Nephron (organoid): ENCODE measurements at regions not wholly inside any gene's neighbourhood (a gene's known extent, or its start where the extent isn't known, plus 50 kb on each side); places are given as distances from the start of the nearest gene placed in this dataset.

Experiments used
- H3K27ac Mint-ChIP-seq, 3 experiments: 2 replicates each; pipeline ENCODE4 v1.8.0; 2020; ENCODE audit warnings: mixed read lengths in 3 of 3, mild to moderate bottlenecking in 2 of 3, moderate library complexity in 1 of 3
- H3K27me3 Mint-ChIP-seq: 2 replicates; pipeline ENCODE4 v1.8.0; 2021; ENCODE audit warnings: low read depth, mild to moderate bottlenecking, moderate library complexity, mixed read lengths
- H3K36me3 Mint-ChIP-seq: 2 replicates; pipeline ENCODE4 v1.8.0; 2020; ENCODE audit warnings: low read depth, mixed read lengths
- H3K4me1 Mint-ChIP-seq: 2 replicates; pipeline ENCODE4 v1.8.0; 2020; ENCODE audit warnings: mixed read lengths
- H3K4me3 Mint-ChIP-seq, 3 experiments: 2 replicates each; pipeline ENCODE4 v1.8.0; 2020; ENCODE audit warnings: mild to moderate bottlenecking in 3 of 3, mixed read lengths in 3 of 3, moderate library complexity in 2 of 3
- H3K9me3 Mint-ChIP-seq: 2 replicates; pipeline ENCODE4 v1.8.0; 2020; ENCODE audit warnings: mixed read lengths
- CTCF ChIP-seq, 3 experiments: fragments of 200-600 bp; sonication (generic); IDR thresholded peaks; one replicate each; pipeline ENCODE4 v1.5.0; 2021; ENCODE audit warnings: antibody characterized with exemption in 3 of 3; ENCODE audit not compliant: unreplicated experiment in 3 of 3

GRCh38 chrX:110964786-110965185, 131.2 kb upstream of the PAK3 start:
- Mint-ChIP-seq H3K4me1 (peaks cover 25% of the 10 kb centered on the region), H3K9me3 (peaks cover 4% of the 10 kb centered on the region), H3K27me3 (peaks cover 4% of the 10 kb centered on the region), H3K4me3 (no peak overlapping the region), H3K27ac (peak overlapping the region; percentile 56 to 81 (median 70)), H3K36me3 (no peaks in the 10 kb centered on the region)
- no peak for TF ChIP-seq CTCF (IDR thresholded peaks at IDR 0.05; ENCODE audit: unreplicated experiment in 3 of 3)

GRCh38 chrX:110962451-110962850, 133.5 kb upstream of the PAK3 start:
- no peak overlapping the region for H3K4me3 Mint-ChIP-seq
- TF ChIP-seq CTCF (IDR thresholded peaks at IDR 0.05; ENCODE audit: unreplicated experiment in 3 of 3): no peak
- H3K4me1 Mint-ChIP-seq: peaks cover 25% of the 10 kb centered on the region
- H3K27me3 Mint-ChIP-seq: peaks cover 4% of the 10 kb centered on the region
- no peak overlapping the region for H3K27ac Mint-ChIP-seq
- peaks cover 4% of the 10 kb centered on the region for H3K9me3 Mint-ChIP-seq
- no peaks in the 10 kb centered on the region for H3K36me3 Mint-ChIP-seq

- H3K27ac Mint-ChIP-seq: peak overlapping the region in 2 of 3 experiments; percentile 62 to 74
- no peaks in the 10 kb centered on the region for H3K27me3 Mint-ChIP-seq
- no peak overlapping the region for H3K4me3 Mint-ChIP-seq
- no peak for TF ChIP-seq CTCF (IDR thresholded peaks at IDR 0.05; ENCODE audit: unreplicated experiment in 3 of 3)
- no peaks in the 10 kb centered on the region for H3K9me3 Mint-ChIP-seq
- H3K4me1 Mint-ChIP-seq: peaks cover 40% of the 10 kb centered on the region
- H3K36me3 Mint-ChIP-seq: no peaks in the 10 kb centered on the region
Observed at GRCh38 chrX:110955706-110956105, 140.3 kb upstream of the PAK3 start.

GRCh38 chrX:110954428-110955100, 141.4 kb upstream of the PAK3 start:
- H3K4me1 Mint-ChIP-seq: peaks cover 41% of the 10 kb centered on the region
- H3K36me3 Mint-ChIP-seq: no peaks in the 10 kb centered on the region
- peak overlapping the region in 1 of 3 experiments; percentile 7 for H3K4me3 Mint-ChIP-seq
- H3K27ac Mint-ChIP-seq: peak overlapping the region in 2 of 3 experiments; percentile 74 to 78
- H3K9me3 Mint-ChIP-seq: no peaks in the 10 kb centered on the region
- TF ChIP-seq CTCF (IDR thresholded peaks at IDR 0.05; ENCODE audit: unreplicated experiment in 3 of 3): no peak
- no peaks in the 10 kb centered on the region for H3K27me3 Mint-ChIP-seq

GRCh38 chrX:110951472-110952269, 144.3 kb upstream of the PAK3 start:
- Mint-ChIP-seq H3K36me3 (no peaks in the 10 kb centered on the region), H3K27me3 (peaks cover 13% of the 10 kb centered on the region), H3K9me3 (no peaks in the 10 kb centered on the region), H3K27ac (peak overlapping the region in 2 of 3 experiments; percentile 13), H3K4me3 (no peak overlapping the region), H3K4me1 (peaks cover 41% of the 10 kb centered on the region)
- no peak for TF ChIP-seq CTCF (IDR thresholded peaks at IDR 0.05; ENCODE audit: unreplicated experiment in 3 of 3)
